Transverse colon (tissue), 4 donors: ENCODE measurements at regions not wholly inside any gene's neighbourhood (a gene's known extent, or its start where the extent isn't known, plus 50 kb on each side); places are given as distances from the start of the nearest gene placed in this dataset.

Experiments
- DNase-seq: peaks from one replicate; pipeline ENCODE4 v3.0.0-alpha.2; 2019
- H3K27ac ChIP-seq, 4 donors: fragments of 200-600 bp; sonication (generic); 2 replicates each; pipeline ENCODE4 v1.5.1; 2016 to 2018; ENCODE audit warnings: inconsistent platforms in 4 of 4
- H3K27me3 ChIP-seq: fragments of 200-600 bp; sonication (generic); 2 replicates; pipeline ENCODE4 v1.5.1; 2017; ENCODE audit warnings: inconsistent platforms
- H3K36me3 ChIP-seq, 4 donors: fragments of 200-600 bp; sonication (generic); 2 replicates each; pipeline ENCODE4 v1.5.1; 2017 to 2019; ENCODE audit warnings: inconsistent platforms in 4 of 4
- H3K4me1 ChIP-seq, 4 donors: fragments of 200-600 bp; sonication (generic); 2 replicates each; pipeline ENCODE4 v1.5.1; 2017 to 2020; ENCODE audit warnings: inconsistent platforms in 4 of 4
- H3K4me3 ChIP-seq, 4 donors: fragments of 200-600 bp; sonication (generic); 1 replicate in 1 of 4; 2 replicates in 3 of 4; pipeline versions ENCODE4 v1.5.1 to v1.6.1; 2017 to 2019; ENCODE audit warnings: inconsistent platforms in 4 of 4
- H3K9me3 ChIP-seq, 2 donors: fragments of 200-600 bp; sonication (generic); 2 replicates each; pipeline ENCODE4 v1.5.1; 2017 to 2019; ENCODE audit warnings: inconsistent platforms in 2 of 2
- CTCF ChIP-seq, 5 experiments: fragments of 200-600 bp in 3 of 5; fragments of 450-650 bp in 2 of 5; sonication (generic) in 3 of 5; IDR thresholded peaks; 1 replicate in 2 of 5; 2 replicates in 3 of 5; pipeline ENCODE4 v1.5.1; 2016 to 2017; ENCODE audit warnings: antibody characterized with exemption in 5 of 5, inconsistent platforms in 3 of 5, mild to moderate bottlenecking in 2 of 5, moderate library complexity in 1 of 5
- EP300 ChIP-seq: sonication (generic); formaldehyde crosslinking; IDR thresholded peaks from one replicate; pipeline ENCODE4 v1.6.1; 2017; ENCODE audit warnings: antibody characterized with exemption, low read depth
- POLR2A ChIP-seq: fragments of 450-650 bp; IDR thresholded peaks from one replicate; pipeline ENCODE4 v1.6.1; 2016; ENCODE audit warnings: antibody characterized with exemption, mild to moderate bottlenecking, moderate library complexity
- POLR2AphosphoS5 ChIP-seq, 3 donors: sonication (generic); formaldehyde crosslinking; IDR thresholded peaks; one replicate each; pipeline ENCODE4 v1.6.1; 2016; ENCODE audit warnings: antibody characterized with exemption in 3 of 3
- WGBS, 2 donors: methylation state at CpG; one replicate each; pipeline ENCODE4 v1.1.5; 2018; ENCODE audit warnings: low coverage in 1 of 2; 5-methylcytosine and 5-hydroxymethylcytosine counted together
- in situ Hi-C, 4 donors: fragments of 200-750 bp; cut with MboI; loops; one replicate each; pipeline versions ENCODE4 v1.15.0 to v1.15.1; 2017; ENCODE audit warnings: low sequenced_read_pairs in 3 of 4, low pct_ligation_motif_present in 1 of 4, low pct_unique_long_range_greater_than_20kb in 1 of 4
- intact Hi-C: fragments of 100-400 bp; cut with DNase I; formaldehyde crosslinking; loops from one replicate; pipeline ENCODE4 v1.15.1; 2023; ENCODE audit warnings: low total_unique reads

- intact Hi-C loops (no loop called here), in situ Hi-C loops (no loop called here)
- TF ChIP-seq EP300 (no peak), CTCF (IDR thresholded peaks at IDR 0.05) (no peak), POLR2AphosphoS5 (IDR thresholded peaks at IDR 0.05) (no peak), POLR2A (no peak)
- no peak for DNase-seq
- no peaks in the 10 kb centered on the region for H3K36me3 ChIP-seq
- no peak overlapping the region for H3K4me3 ChIP-seq
- peaks cover 0 to 6% (median 3%) of the 10 kb centered on the region in 4 donors for H3K4me1 ChIP-seq
- no peaks in the 10 kb centered on the region for H3K27me3 ChIP-seq
- H3K27ac ChIP-seq = no peak overlapping the region
- H3K9me3 ChIP-seq = no peaks in the 10 kb centered on the region
Observed at GRCh38 chr12:92421701-92422100, 276.1 kb upstream of the BTG1 start.

GRCh38 chr12:92421042-92421441, 275.4 kb upstream of the BTG1 start:
- intact Hi-C loops = no loop called here
- no peak for TF ChIP-seq POLR2AphosphoS5 (IDR thresholded peaks at IDR 0.05)
- TF ChIP-seq POLR2A = no peak
- TF ChIP-seq EP300 = no peak
- no peak for TF ChIP-seq CTCF (IDR thresholded peaks at IDR 0.05)

GRCh38 chr12:92419201-92419600, 273.6 kb upstream of the BTG1 start:
- no peak for TF ChIP-seq POLR2AphosphoS5 (IDR thresholded peaks at IDR 0.05)
- TF ChIP-seq POLR2A = no peak
- TF ChIP-seq CTCF (IDR thresholded peaks at IDR 0.05) = no peak
- TF ChIP-seq EP300 = no peak
- H3K27me3 ChIP-seq = no peaks in the 10 kb centered on the region
- H3K27ac ChIP-seq = no peak overlapping the region
- no peak for DNase-seq
- intact Hi-C loops (no loop called here), in situ Hi-C loops (no loop called here)
- peaks cover 0 to 12% (median under 1%) of the 10 kb centered on the region in 4 donors for H3K4me1 ChIP-seq
- 56 to 71% methylated on average over 1 of the region's 1 CpG for WGBS, 2 donors
- no peaks in the 10 kb centered on the region for H3K36me3 ChIP-seq
- H3K9me3 ChIP-seq = no peaks in the 10 kb centered on the region
- H3K4me3 ChIP-seq = no peak overlapping the region

More at GRCh38 chr12:92421042-92421441, 275.4 kb upstream of the BTG1 start:
- in situ Hi-C loops = no loop called here
- Histone ChIP-seq H3K4me1 (peaks cover 0 to 6% (median 3%) of the 10 kb centered on the region in 4 donors), H3K27ac (no peak overlapping the region), H3K9me3 (no peaks in the 10 kb centered on the region), H3K4me3 (no peak overlapping the region), H3K36me3 (no peaks in the 10 kb centered on the region), H3K27me3 (no peaks in the 10 kb centered on the region)
- 97% methylated on average over 1 of the region's 1 CpG; no CpG with 5 or more reads in 1 of the 2 donors for WGBS, 2 donors
- no peak for DNase-seq

GRCh38 chr12:92418381-92418780, 272.7 kb upstream of the BTG1 start:
- DNase-seq = no peak
- in situ Hi-C loops (no loop called here), intact Hi-C loops (no loop called here)
- peaks cover 0 to 10% (median 0%) of the 10 kb centered on the region in 4 donors for H3K4me1 ChIP-seq
- H3K27ac ChIP-seq = no peak overlapping the region
- H3K36me3 ChIP-seq = no peaks in the 10 kb centered on the region
- no peaks in the 10 kb centered on the region for H3K27me3 ChIP-seq
- TF ChIP-seq POLR2AphosphoS5 (IDR thresholded peaks at IDR 0.05) (no peak), EP300 (no peak), POLR2A (no peak), CTCF (IDR thresholded peaks at IDR 0.05) (no peak)
- no peaks in the 10 kb centered on the region for H3K9me3 ChIP-seq
- no peak overlapping the region for H3K4me3 ChIP-seq
- WGBS, 2 donors = 92 to 100% methylated on average over 2 of the region's 2 CpGs
